ENCODE measurements at regions not wholly inside any gene's neighbourhood (a gene's known extent, or its start where the extent isn't known, plus 50 kb on each side); places are given as distances from the start of the nearest gene placed in this dataset.
A peak's percentile ranks its signal among the peaks of the same experiment; 100 is the strongest.

- ChIA-PET CTCF (no interaction called here), POLR2A (ENCODE audit: unreplicated experiment) (no interaction called here)
- no peaks in the 10 kb centered on the region for H3K9me3 ChIP-seq (ENCODE audit: low read length)
- no peaks in the 10 kb centered on the region for H3K79me2 ChIP-seq (ENCODE audit: low read length)
- peak overlapping the region; percentile 18 for H3K27ac ChIP-seq (ENCODE audit: low read length)
- no peak overlapping the region for H3K9ac ChIP-seq (ENCODE audit: low read length)
- TF ChIP-seq EZH2phosphoT487 (IDR thresholded peaks at IDR 0.05; ENCODE audit: borderline replicate concordance, low read length) = no peak
- no peak for TF ChIP-seq CTCF (conservative IDR thresholded peaks at IDR 0.05; ENCODE audit: low read depth, low read length)
- TF ChIP-seq EZH2 (IDR thresholded peaks at IDR 0.05; ENCODE audit: low read length, unreplicated experiment) = no peak
- ATAC-seq (peak; percentile 42; the same call in 1 of the 2 replicates), DNase-seq (peak; percentile 64)
- intact Hi-C loops (cut with micrococcal nuclease) = loop anchor here (10.0 kb wide), 1 partner anchor 368 kb away; the partner anchor contains the start of gene STAT4
- no TSS peak for BruUV-seq (replicated peaks)
- no peaks in the 10 kb centered on the region for H3K27me3 ChIP-seq (ENCODE audit: low read length)
- peak overlapping the region; percentile 1; the same call in 1 of the 2 replicates for H2AFZ ChIP-seq (ENCODE audit: low read length)
- H3K36me3 ChIP-seq (ENCODE audit: low read depth, low read length) = no peaks in the 10 kb centered on the region
- H3K4me1 ChIP-seq (ENCODE audit: insufficient read depth, low read length) = peaks cover 22% of the 10 kb centered on the region
- no peaks in the 10 kb centered on the region for H4K20me1 ChIP-seq (ENCODE audit: low read length)
- no peaks in the 10 kb centered on the region for H3F3A ChIP-seq (ENCODE audit: low read length, unreplicated experiment)
- H3K9me2 ChIP-seq (replicated peaks; ENCODE audit: low read length) = no peaks in the 10 kb centered on the region
- peak overlapping the region; percentile 18 for H3K4me2 ChIP-seq (ENCODE audit: low read length)
- no peak overlapping the region for H3K4me3 ChIP-seq (ENCODE audit: low read length)
These were observed 94.0 kb upstream of the GLS start for GRCh38 chr2:190786404-190787166.

GRCh38 chr2:190787743-190788235 lies 92.8 kb upstream of the GLS start:
- no peaks in the 10 kb centered on the region for H3K79me2 ChIP-seq (ENCODE audit: low read length)
- H3K9me3 ChIP-seq (ENCODE audit: low read length) = no peaks in the 10 kb centered on the region
- CTCF ChIA-PET = no interaction called here
- intact Hi-C loops (cut with micrococcal nuclease) = loop anchor here (10.0 kb wide), 1 partner anchor 367 kb away; the partner anchor contains the start of gene STAT4
- H4K20me1 ChIP-seq (ENCODE audit: low read length) = no peaks in the 10 kb centered on the region
- H3K4me2 ChIP-seq (ENCODE audit: low read length) = no peak overlapping the region
- H3K4me1 ChIP-seq (ENCODE audit: insufficient read depth, low read length) = peaks cover 32% of the 10 kb centered on the region
- H3K9ac ChIP-seq (ENCODE audit: low read length) = no peak overlapping the region
- H3F3A ChIP-seq (ENCODE audit: low read length, unreplicated experiment) = no peaks in the 10 kb centered on the region
- H3K36me3 ChIP-seq (ENCODE audit: low read depth, low read length) = no peaks in the 10 kb centered on the region
- no TSS peak for BruUV-seq (replicated peaks)
- no peak overlapping the region for H2AFZ ChIP-seq (ENCODE audit: low read length)
- no peaks in the 10 kb centered on the region for H3K9me2 ChIP-seq (replicated peaks; ENCODE audit: low read length)
- H3K27ac ChIP-seq (ENCODE audit: low read length) = no peak overlapping the region
- POLR2A ChIA-PET (ENCODE audit: unreplicated experiment) = no interaction called here
- no peak for TF ChIP-seq CTCF (conservative IDR thresholded peaks at IDR 0.05; ENCODE audit: low read depth, low read length)
- no peak for TF ChIP-seq EZH2phosphoT487 (IDR thresholded peaks at IDR 0.05; ENCODE audit: borderline replicate concordance, low read length)
- no peak for TF ChIP-seq EZH2 (IDR thresholded peaks at IDR 0.05; ENCODE audit: low read length, unreplicated experiment)
- no peaks in the 10 kb centered on the region for H3K27me3 ChIP-seq (ENCODE audit: low read length)
- ATAC-seq (no peak), DNase-seq (no peak)
- no peak overlapping the region for H3K4me3 ChIP-seq (ENCODE audit: low read length)
